ENCODE measurements at regions not wholly inside any gene's neighbourhood (a gene's known extent, or its start where the extent isn't known, plus 50 kb on each side); places are given as distances from the start of the nearest gene placed in this dataset.

DNA sequence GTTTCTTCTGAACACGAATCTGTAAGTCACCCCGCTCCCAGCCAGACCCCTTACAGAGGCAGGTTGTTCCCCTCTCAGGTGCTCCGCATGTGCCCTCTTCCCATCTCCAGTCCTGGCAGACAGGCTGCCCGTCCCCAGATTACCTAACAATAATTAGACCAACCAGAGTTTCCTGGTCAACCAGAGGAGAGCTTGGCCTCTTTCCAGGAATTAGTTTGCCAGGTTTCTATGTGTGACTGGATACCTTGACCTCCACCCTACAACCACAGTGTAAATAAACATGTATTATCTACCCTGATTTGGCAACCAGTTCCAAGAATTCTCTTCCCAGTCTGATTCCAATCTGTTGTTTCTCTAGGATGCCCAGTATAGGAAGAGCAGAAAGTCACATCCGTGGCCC, 178.0 kb upstream of the UMPS start (continued):
- peak; percentile 93 to 95 for TF ChIP-seq RXRA (IDR thresholded peaks at IDR 0.05)
- TF ChIP-seq GABPA (IDR thresholded peaks at IDR 0.05 in 1 of 2, conservative IDR thresholded peaks at IDR 0.05 in 1 of 2) = no peak

DNA sequence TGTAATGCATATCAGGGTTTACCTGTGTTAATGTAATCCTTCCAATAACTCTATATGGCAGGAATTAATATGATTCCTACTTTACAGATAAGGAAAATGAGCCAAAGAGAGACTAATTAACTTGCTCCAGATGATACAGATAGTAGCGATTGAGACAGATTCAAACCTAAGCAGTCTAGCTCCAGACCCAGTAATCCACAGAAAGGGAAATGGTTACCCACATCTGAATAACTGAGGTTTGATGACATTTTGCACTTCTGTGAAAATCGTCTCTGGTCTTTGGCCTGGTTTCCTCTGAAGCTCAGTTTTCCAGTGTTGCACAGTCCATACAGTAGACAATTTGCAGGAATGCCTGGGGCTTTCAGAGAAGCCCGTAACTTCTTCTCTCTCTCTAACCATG, 177.1 kb upstream of the UMPS start:
- peaks cover 2 to 24% (median 18%) of the 10 kb centered on the region in 4 donors for H3K4me1 ChIP-seq (ENCODE audit: control insufficient read depth in 4 of 4, insufficient read depth in 4 of 4, low read length in 3 of 4)
- TF ChIP-seq YY1 (IDR thresholded peaks at IDR 0.05) = no peak
- TF ChIP-seq FOXA2 (IDR thresholded peaks at IDR 0.05) = no peak
- no peak for TF ChIP-seq EGR1 (IDR thresholded peaks at IDR 0.05; ENCODE audit: low read depth in 2 of 2)
- TF ChIP-seq RAD21 (IDR thresholded peaks at IDR 0.05) = no peak
- TF ChIP-seq HNF4A (conservative IDR thresholded peaks at IDR 0.05) = no peak
- TF ChIP-seq, protein P1, sequence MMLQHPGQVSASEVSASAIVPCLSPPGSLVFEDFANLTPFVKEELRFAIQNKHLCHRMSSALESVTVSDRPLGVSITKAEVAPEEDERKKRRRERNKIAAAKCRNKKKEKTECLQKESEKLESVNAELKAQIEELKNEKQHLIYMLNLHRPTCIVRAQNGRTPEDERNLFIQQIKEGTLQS (IDR thresholded peaks at IDR 0.05) = no peak
- no peak for TF ChIP-seq FOXA1 (IDR thresholded peaks at IDR 0.05)
- TF ChIP-seq NR2F2 (IDR thresholded peaks at IDR 0.05) = no peak
- TF ChIP-seq, protein P2, sequence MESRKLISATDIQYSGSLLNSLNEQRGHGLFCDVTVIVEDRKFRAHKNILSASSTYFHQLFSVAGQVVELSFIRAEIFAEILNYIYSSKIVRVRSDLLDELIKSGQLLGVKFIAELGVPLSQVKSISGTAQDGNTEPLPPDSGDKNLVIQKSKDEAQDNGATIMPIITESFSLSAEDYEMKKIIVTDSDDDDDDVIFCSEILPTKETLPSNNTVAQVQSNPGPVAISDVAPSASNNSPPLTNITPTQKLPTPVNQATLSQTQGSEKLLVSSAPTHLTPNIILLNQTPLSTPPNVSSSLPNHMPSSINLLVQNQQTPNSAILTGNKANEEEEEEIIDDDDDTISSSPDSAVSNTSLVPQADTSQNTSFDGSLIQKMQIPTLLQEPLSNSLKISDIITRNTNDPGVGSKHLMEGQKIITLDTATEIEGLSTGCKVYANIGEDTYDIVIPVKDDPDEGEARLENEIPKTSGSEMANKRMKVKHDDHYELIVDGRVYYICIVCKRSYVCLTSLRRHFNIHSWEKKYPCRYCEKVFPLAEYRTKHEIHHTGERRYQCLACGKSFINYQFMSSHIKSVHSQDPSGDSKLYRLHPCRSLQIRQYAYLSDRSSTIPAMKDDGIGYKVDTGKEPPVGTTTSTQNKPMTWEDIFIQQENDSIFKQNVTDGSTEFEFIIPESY (IDR thresholded peaks at IDR 0.05) = no peak
- TF ChIP-seq, protein P3, sequence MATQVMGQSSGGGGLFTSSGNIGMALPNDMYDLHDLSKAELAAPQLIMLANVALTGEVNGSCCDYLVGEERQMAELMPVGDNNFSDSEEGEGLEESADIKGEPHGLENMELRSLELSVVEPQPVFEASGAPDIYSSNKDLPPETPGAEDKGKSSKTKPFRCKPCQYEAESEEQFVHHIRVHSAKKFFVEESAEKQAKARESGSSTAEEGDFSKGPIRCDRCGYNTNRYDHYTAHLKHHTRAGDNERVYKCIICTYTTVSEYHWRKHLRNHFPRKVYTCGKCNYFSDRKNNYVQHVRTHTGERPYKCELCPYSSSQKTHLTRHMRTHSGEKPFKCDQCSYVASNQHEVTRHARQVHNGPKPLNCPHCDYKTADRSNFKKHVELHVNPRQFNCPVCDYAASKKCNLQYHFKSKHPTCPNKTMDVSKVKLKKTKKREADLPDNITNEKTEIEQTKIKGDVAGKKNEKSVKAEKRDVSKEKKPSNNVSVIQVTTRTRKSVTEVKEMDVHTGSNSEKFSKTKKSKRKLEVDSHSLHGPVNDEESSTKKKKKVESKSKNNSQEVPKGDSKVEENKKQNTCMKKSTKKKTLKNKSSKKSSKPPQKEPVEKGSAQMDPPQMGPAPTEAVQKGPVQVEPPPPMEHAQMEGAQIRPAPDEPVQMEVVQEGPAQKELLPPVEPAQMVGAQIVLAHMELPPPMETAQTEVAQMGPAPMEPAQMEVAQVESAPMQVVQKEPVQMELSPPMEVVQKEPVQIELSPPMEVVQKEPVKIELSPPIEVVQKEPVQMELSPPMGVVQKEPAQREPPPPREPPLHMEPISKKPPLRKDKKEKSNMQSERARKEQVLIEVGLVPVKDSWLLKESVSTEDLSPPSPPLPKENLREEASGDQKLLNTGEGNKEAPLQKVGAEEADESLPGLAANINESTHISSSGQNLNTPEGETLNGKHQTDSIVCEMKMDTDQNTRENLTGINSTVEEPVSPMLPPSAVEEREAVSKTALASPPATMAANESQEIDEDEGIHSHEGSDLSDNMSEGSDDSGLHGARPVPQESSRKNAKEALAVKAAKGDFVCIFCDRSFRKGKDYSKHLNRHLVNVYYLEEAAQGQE (IDR thresholded peaks at IDR 0.05) = no peak
- TF ChIP-seq, protein P4, sequence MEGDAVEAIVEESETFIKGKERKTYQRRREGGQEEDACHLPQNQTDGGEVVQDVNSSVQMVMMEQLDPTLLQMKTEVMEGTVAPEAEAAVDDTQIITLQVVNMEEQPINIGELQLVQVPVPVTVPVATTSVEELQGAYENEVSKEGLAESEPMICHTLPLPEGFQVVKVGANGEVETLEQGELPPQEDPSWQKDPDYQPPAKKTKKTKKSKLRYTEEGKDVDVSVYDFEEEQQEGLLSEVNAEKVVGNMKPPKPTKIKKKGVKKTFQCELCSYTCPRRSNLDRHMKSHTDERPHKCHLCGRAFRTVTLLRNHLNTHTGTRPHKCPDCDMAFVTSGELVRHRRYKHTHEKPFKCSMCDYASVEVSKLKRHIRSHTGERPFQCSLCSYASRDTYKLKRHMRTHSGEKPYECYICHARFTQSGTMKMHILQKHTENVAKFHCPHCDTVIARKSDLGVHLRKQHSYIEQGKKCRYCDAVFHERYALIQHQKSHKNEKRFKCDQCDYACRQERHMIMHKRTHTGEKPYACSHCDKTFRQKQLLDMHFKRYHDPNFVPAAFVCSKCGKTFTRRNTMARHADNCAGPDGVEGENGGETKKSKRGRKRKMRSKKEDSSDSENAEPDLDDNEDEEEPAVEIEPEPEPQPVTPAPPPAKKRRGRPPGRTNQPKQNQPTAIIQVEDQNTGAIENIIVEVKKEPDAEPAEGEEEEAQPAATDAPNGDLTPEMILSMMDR (IDR thresholded peaks at IDR 0.05; ENCODE audit: low read depth, low read length, missing input control) = no peak
- TF ChIP-seq, protein P5, sequence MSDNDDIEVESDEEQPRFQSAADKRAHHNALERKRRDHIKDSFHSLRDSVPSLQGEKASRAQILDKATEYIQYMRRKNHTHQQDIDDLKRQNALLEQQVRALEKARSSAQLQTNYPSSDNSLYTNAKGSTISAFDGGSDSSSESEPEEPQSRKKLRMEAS (IDR thresholded peaks at IDR 0.05) = no peak
- TF ChIP-seq GABPA (IDR thresholded peaks at IDR 0.05 in 1 of 2, conservative IDR thresholded peaks at IDR 0.05 in 1 of 2) = no peak
- H3K27me3 ChIP-seq (ENCODE audit: control insufficient read depth in 4 of 4, insufficient read depth in 4 of 4, low read length in 3 of 4) = no peaks in the 10 kb centered on the region
- H3K4me3 ChIP-seq (ENCODE audit: low read depth in 1 of 3, low read length in 3 of 3) = no peak overlapping the region
- no peak overlapping the region for H3K9ac ChIP-seq (ENCODE audit: low read depth in 1 of 2, low read length in 2 of 2)
- WGBS = 71% methylated on average over 3 of the region's 3 CpGs
- H3K9me3 ChIP-seq (ENCODE audit: control insufficient read depth in 4 of 4, low read length in 3 of 4) = no peaks in the 10 kb centered on the region
- no peaks in the 10 kb centered on the region for H3K36me3 ChIP-seq (ENCODE audit: control insufficient read depth in 4 of 4, insufficient read depth in 3 of 4, low read depth in 1 of 4, low read length in 3 of 4)
- no peak for DNase-seq (ENCODE audit: low spot score)
- H3K27ac ChIP-seq (ENCODE audit: low read depth in 1 of 2, low read length in 2 of 2) = peak overlapping the region in 1 of 2 donors; percentile 77

Measured in liver (tissue), 8 donors.